Iris pigment epithelial cell (primary cell): ENCODE measurements at regions not wholly inside any gene's neighbourhood (a gene's known extent, or its start where the extent isn't known, plus 50 kb on each side); places are given as distances from the start of the nearest gene placed in this dataset.
"Not testable (repeated sequence)": the region's sequence is repeated elsewhere in the genome, so short reads cannot be mapped to it uniquely, and the experiment has no call there.

Source experiments
- DNase-seq: peaks from one replicate; pipeline ENCODE4 v3.0.0-alpha.2; 2011; ENCODE audit warnings: low read depth

- DNase-seq = no peak
Measured at GRCh38 chr13:110809871-110810486, 96.5 kb downstream of the ING1 start.

- DNase-seq = no peak
Measured at GRCh38 chr13:110811008-110811720, 97.7 kb downstream of the ING1 start.

GRCh38 chr13:110811771-110812120 is 98.2 kb downstream of the ING1 start:
- no peak for DNase-seq

GRCh38 chr13:110812121-110812868 is 98.8 kb downstream of the ING1 start:
- DNase-seq = peak; percentile 10

GRCh38 chr13:110812869-110813645 is 99.6 kb downstream of the ING1 start:
- DNase-seq = no peak

GRCh38 chr13:110813646-110814624 is 100.4 kb downstream of the ING1 start:
- DNase-seq = no peak

GRCh38 chr13:110815471-110816204 is 99.2 kb downstream of the ANKRD10 start:
- no peak for DNase-seq

- no peak for DNase-seq
Measured at GRCh38 chr13:110816500-110816899, 98.4 kb downstream of the ANKRD10 start.

- DNase-seq = no peak
Measured at GRCh38 chr13:110817143-110817542, 97.7 kb downstream of the ANKRD10 start.

- no peak for DNase-seq
Measured at GRCh38 chr13:110818747-110819146, 96.1 kb downstream of the ANKRD10 start.

GRCh38 chr13:110819203-110820014 is 95.5 kb downstream of the ANKRD10 start:
- peak; percentile 55 for DNase-seq

- DNase-seq = no peak
Measured at GRCh38 chr13:110820322-110820721, 94.5 kb downstream of the ANKRD10 start.

GRCh38 chr13:110821837-110822668 is 92.8 kb downstream of the ANKRD10 start:
- not testable (repeated sequence) for DNase-seq

- no peak for DNase-seq
Measured at GRCh38 chr13:110822669-110822945, 92.3 kb downstream of the ANKRD10 start.

- DNase-seq = no peak
Measured at GRCh38 chr13:110824702-110825300, 90.1 kb downstream of the ANKRD10 start.

- DNase-seq = no peak
Measured at GRCh38 chr13:110825516-110825915, 89.4 kb downstream of the ANKRD10 start.

- no peak for DNase-seq
Measured at GRCh38 chr13:110826101-110826500, 88.8 kb downstream of the ANKRD10 start.

GRCh38 chr13:110826861-110827672 is 87.8 kb downstream of the ANKRD10 start:
- DNase-seq = no peak
